PC-3 (cell line): ENCODE measurements at regions not wholly inside any gene's neighbourhood (a gene's known extent, or its start where the extent isn't known, plus 50 kb on each side); places are given as distances from the start of the nearest gene placed in this dataset.
"Not testable (repeated sequence)": the region's sequence is repeated elsewhere in the genome, so short reads cannot be mapped to it uniquely, and the experiment has no call there.

Experiments used
- ATAC-seq: fragments of 200-7000 bp; cut with Tn5 transposase; 2 replicates; pipeline ENCODE4 v1.9.1; 2020; ENCODE audit warnings: mild to moderate bottlenecking, moderate library complexity
- BruUV-seq: library from RNA; stranded (reverse); fragments of 400-500 nt; replicated peaks from 2 replicates; lab custom pipeline; 2021; lab: Mats Ljungman, UMichigan
- CTCF ChIA-PET: fragments of 300-600 bp; sonication (Branson Sonifier 250); formaldehyde crosslinking; loops from one replicate; lab custom pipeline; 2022; ENCODE audit warnings: antibody characterized with exemption; lab: Charles Lee
- POLR2A ChIA-PET: fragments of 300-600 bp; sonication (Branson Sonifier 250); formaldehyde crosslinking; loops from one replicate; lab custom pipeline; 2022; ENCODE audit warnings: antibody characterized with exemption; ENCODE audit not compliant: unreplicated experiment; lab: Charles Lee
- DNase-seq: peaks from one replicate; pipeline ENCODE4 v3.0.0-alpha.2; 2015
- H2AFZ ChIP-seq: fragments of 300-600 bp; sonication (generic); 2 replicates; pipeline ENCODE4 v1.6.0; 2016; ENCODE audit warnings: antibody characterized with exemption, low read length
- H3F3A ChIP-seq: fragments of 300-600 bp; sonication (generic); one replicate; pipeline ENCODE4 v1.6.0; 2017; ENCODE audit warnings: antibody characterized with exemption, low read length, control low read depth, mild to moderate bottlenecking; ENCODE audit not compliant: unreplicated experiment
- H3K27ac ChIP-seq: fragments of 300-600 bp; sonication (generic); 2 replicates; pipeline ENCODE4 v1.5.1; 2016; ENCODE audit warnings: mild to moderate bottlenecking, low read length
- H3K27me3 ChIP-seq: fragments of 300-600 bp; sonication (generic); 2 replicates; pipeline ENCODE4 v1.6.1; 2016; ENCODE audit warnings: low read length, mixed read lengths
- H3K36me3 ChIP-seq: fragments of 300-600 bp; sonication (generic); 2 replicates; pipeline ENCODE4 v1.6.1; 2016; ENCODE audit warnings: low read depth, mixed run types, low read length, mixed read lengths
- H3K4me1 ChIP-seq: fragments of 300-600 bp; sonication (generic); 2 replicates; pipeline ENCODE4 v1.5.1; 2016; ENCODE audit warnings: low read length; ENCODE audit not compliant: insufficient read depth
- H3K4me2 ChIP-seq: fragments of 300-600 bp; sonication (generic); 2 replicates; pipeline ENCODE4 v1.6.0; 2016; ENCODE audit warnings: low read length
- H3K4me3 ChIP-seq: fragments of 300-600 bp; sonication (generic); 2 replicates; pipeline ENCODE4 v1.5.1; 2016; ENCODE audit warnings: mild to moderate bottlenecking, low read length, mixed read lengths
- H3K79me2 ChIP-seq: fragments of 300-600 bp; sonication (generic); 2 replicates; pipeline ENCODE4 v1.6.1; 2017; ENCODE audit warnings: low read length, mixed read lengths
- H3K9ac ChIP-seq: fragments of 300-600 bp; sonication (generic); 2 replicates; pipeline ENCODE4 v1.6.0; 2016; ENCODE audit warnings: mild to moderate bottlenecking, low read length
- H3K9me2 ChIP-seq: fragments of 300-600 bp; sonication (generic); replicated peaks from 2 replicates; pipeline ENCODE4 v1.6.1; 2016; ENCODE audit warnings: mixed run types, low read length, mixed read lengths
- H3K9me3 ChIP-seq: fragments of 300-600 bp; sonication (generic); 2 replicates; pipeline ENCODE4 v1.6.1; 2016; ENCODE audit warnings: low read length, mixed read lengths
- H4K20me1 ChIP-seq: fragments of 300-600 bp; sonication (generic); 2 replicates; pipeline ENCODE4 v1.6.1; 2016; ENCODE audit warnings: low read length, mixed read lengths
- CTCF ChIP-seq: fragments of 300-600 bp; sonication (generic); conservative IDR thresholded peaks from 2 replicates; pipeline ENCODE4 v1.5.1; 2017; ENCODE audit warnings: antibody characterized with exemption, low read depth, mild to moderate bottlenecking, low read length
- EZH2 ChIP-seq: fragments of 300-600 bp; sonication (generic); IDR thresholded peaks from one replicate; pipeline ENCODE4 v1.6.1; 2017; ENCODE audit warnings: antibody characterized with exemption, mild to moderate bottlenecking, low read length; ENCODE audit not compliant: unreplicated experiment
- EZH2phosphoT487 ChIP-seq: fragments of 300-600 bp; sonication (generic); IDR thresholded peaks from 2 replicates; pipeline ENCODE4 v1.6.1; 2018; ENCODE audit warnings: mild to moderate bottlenecking, antibody characterized with exemption, low read length, borderline replicate concordance
- intact Hi-C: fragments of 100-400 bp; cut with micrococcal nuclease; formaldehyde crosslinking; loops from 2 replicates; pipeline ENCODE4 v1.9.0; 2023

- intact Hi-C loops, H3F3A ChIP-seq, H3K27ac ChIP-seq, H3K4me2 ChIP-seq, H3K4me1 ChIP-seq, H3K79me2 ChIP-seq, DNase-seq, H3K9me3 ChIP-seq, H2AFZ ChIP-seq, H3K36me3 ChIP-seq, POLR2A ChIA-PET, H3K9ac ChIP-seq, BruUV-seq, ATAC-seq, H3K4me3 ChIP-seq, H3K9me2 ChIP-seq, CTCF ChIA-PET, H4K20me1 ChIP-seq, H3K27me3 ChIP-seq: not testable (repeated sequence)
Measured at GRCh38 chr2:16750925-16751214, 85.2 kb upstream of the CYRIA start.

DNA sequence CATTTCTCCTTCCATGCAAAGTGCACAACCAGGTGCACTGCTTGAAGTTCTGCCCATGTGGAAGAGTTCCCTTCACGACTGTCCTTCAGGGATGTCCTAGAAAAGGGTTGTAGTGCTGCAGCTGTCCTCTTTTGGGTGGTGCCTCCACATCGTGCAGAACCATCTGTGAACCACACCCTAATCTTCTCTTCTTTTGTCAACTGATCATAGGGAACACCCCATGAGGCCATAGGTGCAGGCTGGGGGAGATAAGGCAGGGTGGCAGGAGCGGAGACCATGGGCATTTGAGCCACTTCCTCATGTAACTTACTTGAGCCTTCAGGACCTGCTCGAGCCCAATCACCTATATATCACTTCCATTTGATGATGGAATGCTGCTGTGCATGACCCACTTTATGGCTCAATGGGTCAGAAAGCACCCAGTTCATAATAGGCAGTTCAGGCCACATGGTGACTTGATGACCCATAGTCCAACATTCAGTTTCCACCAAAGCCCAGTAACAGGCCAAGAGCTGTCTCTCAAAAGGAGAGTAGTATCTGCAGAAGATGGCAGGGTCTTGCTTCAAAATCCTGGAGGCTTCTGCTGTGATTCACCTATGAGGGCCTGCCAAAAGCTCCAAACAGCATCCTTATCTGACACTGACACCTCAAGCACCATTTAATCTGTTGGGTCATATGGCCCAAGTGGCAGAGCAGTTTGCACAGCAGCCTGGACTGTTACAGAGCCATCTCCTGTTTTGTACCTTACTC lies 84.7 kb upstream of the CYRIA start:
- Histone ChIP-seq H4K20me1 (no peaks in the 10 kb centered on the region), H3K79me2 (no peaks in the 10 kb centered on the region), H3K9me2 (no peaks in the 10 kb centered on the region), H3K4me1 (no peaks in the 10 kb centered on the region), H3K9me3 (no peaks in the 10 kb centered on the region), H3K9ac (no peak overlapping the region), H3F3A (no peaks in the 10 kb centered on the region), H3K36me3 (no peaks in the 10 kb centered on the region), H3K4me2 (no peak overlapping the region), H3K27ac (no peak overlapping the region), H3K27me3 (no peaks in the 10 kb centered on the region), H2AFZ (no peak overlapping the region), H3K4me3 (no peak overlapping the region)
- CTCF ChIA-PET: no interaction called here
- no peak for DNase-seq
- ATAC-seq: no peak
- TF ChIP-seq CTCF (no peak), EZH2 (no peak), EZH2phosphoT487 (no peak)
- intact Hi-C loops: no loop called here
- no TSS peak for BruUV-seq
- POLR2A ChIA-PET: no interaction called here

- H3K27me3 ChIP-seq, H3K36me3 ChIP-seq, H3K9me2 ChIP-seq, H3K9me3 ChIP-seq, H3K79me2 ChIP-seq, H2AFZ ChIP-seq, H3K4me1 ChIP-seq, H3K9ac ChIP-seq, H3F3A ChIP-seq, H3K27ac ChIP-seq, H4K20me1 ChIP-seq, H3K4me2 ChIP-seq, ATAC-seq, intact Hi-C loops, DNase-seq, BruUV-seq, CTCF ChIA-PET, H3K4me3 ChIP-seq, POLR2A ChIA-PET: not testable (repeated sequence)
Measured at GRCh38 chr2:16748511-16749266, 83.1 kb upstream of the CYRIA start.
